ENCODE measurements at regions not wholly inside any gene's neighbourhood (a gene's known extent, or its start where the extent isn't known, plus 50 kb on each side); places are given as distances from the start of the nearest gene placed in this dataset.

- 89% methylated on average over 3 of the region's 3 CpGs for WGBS
- DNase-seq (ENCODE audit: low spot score): no peak
- no peak overlapping the region for H3K9ac ChIP-seq (ENCODE audit: low read depth in 1 of 2, low read length in 2 of 2)
Observed at GRCh38 chr6:113695516-113695915, 161.6 kb upstream of the MARCKS start.

More at GRCh38 chr6:113695516-113695915, 161.6 kb upstream of the MARCKS start:
- Histone ChIP-seq H3K27me3 (ENCODE audit: control insufficient read depth in 4 of 4, insufficient read depth in 4 of 4, low read length in 3 of 4) (no peaks in the 10 kb centered on the region), H3K4me3 (ENCODE audit: low read depth in 1 of 3, low read length in 3 of 3) (no peak overlapping the region), H3K9me3 (ENCODE audit: control insufficient read depth in 4 of 4, low read length in 3 of 4) (no peaks in the 10 kb centered on the region), H3K4me1 (ENCODE audit: control insufficient read depth in 4 of 4, insufficient read depth in 4 of 4, low read length in 3 of 4) (no peaks in the 10 kb centered on the region), H3K27ac (ENCODE audit: low read depth in 1 of 2, low read length in 2 of 2) (no peak overlapping the region), H3K36me3 (ENCODE audit: control insufficient read depth in 4 of 4, insufficient read depth in 3 of 4, low read depth in 1 of 4, low read length in 3 of 4) (no peaks in the 10 kb centered on the region)
- TF ChIP-seq, protein P1, sequence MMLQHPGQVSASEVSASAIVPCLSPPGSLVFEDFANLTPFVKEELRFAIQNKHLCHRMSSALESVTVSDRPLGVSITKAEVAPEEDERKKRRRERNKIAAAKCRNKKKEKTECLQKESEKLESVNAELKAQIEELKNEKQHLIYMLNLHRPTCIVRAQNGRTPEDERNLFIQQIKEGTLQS (IDR thresholded peaks at IDR 0.05): no peak
- TF ChIP-seq ZBTB33 (IDR thresholded peaks at IDR 0.05): no peak
- TF ChIP-seq, protein P2, sequence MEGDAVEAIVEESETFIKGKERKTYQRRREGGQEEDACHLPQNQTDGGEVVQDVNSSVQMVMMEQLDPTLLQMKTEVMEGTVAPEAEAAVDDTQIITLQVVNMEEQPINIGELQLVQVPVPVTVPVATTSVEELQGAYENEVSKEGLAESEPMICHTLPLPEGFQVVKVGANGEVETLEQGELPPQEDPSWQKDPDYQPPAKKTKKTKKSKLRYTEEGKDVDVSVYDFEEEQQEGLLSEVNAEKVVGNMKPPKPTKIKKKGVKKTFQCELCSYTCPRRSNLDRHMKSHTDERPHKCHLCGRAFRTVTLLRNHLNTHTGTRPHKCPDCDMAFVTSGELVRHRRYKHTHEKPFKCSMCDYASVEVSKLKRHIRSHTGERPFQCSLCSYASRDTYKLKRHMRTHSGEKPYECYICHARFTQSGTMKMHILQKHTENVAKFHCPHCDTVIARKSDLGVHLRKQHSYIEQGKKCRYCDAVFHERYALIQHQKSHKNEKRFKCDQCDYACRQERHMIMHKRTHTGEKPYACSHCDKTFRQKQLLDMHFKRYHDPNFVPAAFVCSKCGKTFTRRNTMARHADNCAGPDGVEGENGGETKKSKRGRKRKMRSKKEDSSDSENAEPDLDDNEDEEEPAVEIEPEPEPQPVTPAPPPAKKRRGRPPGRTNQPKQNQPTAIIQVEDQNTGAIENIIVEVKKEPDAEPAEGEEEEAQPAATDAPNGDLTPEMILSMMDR (IDR thresholded peaks at IDR 0.05; ENCODE audit: low read depth, low read length, missing input control): no peak
- no peak for TF ChIP-seq FOXA1 (IDR thresholded peaks at IDR 0.05)
- TF ChIP-seq, protein P3, sequence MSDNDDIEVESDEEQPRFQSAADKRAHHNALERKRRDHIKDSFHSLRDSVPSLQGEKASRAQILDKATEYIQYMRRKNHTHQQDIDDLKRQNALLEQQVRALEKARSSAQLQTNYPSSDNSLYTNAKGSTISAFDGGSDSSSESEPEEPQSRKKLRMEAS (IDR thresholded peaks at IDR 0.05): no peak
- TF ChIP-seq YY1 (IDR thresholded peaks at IDR 0.05): no peak
- no peak for TF ChIP-seq GABPA (IDR thresholded peaks at IDR 0.05 in 1 of 2, conservative IDR thresholded peaks at IDR 0.05 in 1 of 2)
- TF ChIP-seq SP1 (IDR thresholded peaks at IDR 0.05): no peak
- TF ChIP-seq FOXA2 (IDR thresholded peaks at IDR 0.05): no peak
- no peak for TF ChIP-seq RAD21 (IDR thresholded peaks at IDR 0.05)
- TF ChIP-seq JUND (IDR thresholded peaks at IDR 0.05): no peak
- no peak for TF ChIP-seq HNF4G (IDR thresholded peaks at IDR 0.05)
- TF ChIP-seq HNF4A (conservative IDR thresholded peaks at IDR 0.05): no peak
- TF ChIP-seq, protein P4, sequence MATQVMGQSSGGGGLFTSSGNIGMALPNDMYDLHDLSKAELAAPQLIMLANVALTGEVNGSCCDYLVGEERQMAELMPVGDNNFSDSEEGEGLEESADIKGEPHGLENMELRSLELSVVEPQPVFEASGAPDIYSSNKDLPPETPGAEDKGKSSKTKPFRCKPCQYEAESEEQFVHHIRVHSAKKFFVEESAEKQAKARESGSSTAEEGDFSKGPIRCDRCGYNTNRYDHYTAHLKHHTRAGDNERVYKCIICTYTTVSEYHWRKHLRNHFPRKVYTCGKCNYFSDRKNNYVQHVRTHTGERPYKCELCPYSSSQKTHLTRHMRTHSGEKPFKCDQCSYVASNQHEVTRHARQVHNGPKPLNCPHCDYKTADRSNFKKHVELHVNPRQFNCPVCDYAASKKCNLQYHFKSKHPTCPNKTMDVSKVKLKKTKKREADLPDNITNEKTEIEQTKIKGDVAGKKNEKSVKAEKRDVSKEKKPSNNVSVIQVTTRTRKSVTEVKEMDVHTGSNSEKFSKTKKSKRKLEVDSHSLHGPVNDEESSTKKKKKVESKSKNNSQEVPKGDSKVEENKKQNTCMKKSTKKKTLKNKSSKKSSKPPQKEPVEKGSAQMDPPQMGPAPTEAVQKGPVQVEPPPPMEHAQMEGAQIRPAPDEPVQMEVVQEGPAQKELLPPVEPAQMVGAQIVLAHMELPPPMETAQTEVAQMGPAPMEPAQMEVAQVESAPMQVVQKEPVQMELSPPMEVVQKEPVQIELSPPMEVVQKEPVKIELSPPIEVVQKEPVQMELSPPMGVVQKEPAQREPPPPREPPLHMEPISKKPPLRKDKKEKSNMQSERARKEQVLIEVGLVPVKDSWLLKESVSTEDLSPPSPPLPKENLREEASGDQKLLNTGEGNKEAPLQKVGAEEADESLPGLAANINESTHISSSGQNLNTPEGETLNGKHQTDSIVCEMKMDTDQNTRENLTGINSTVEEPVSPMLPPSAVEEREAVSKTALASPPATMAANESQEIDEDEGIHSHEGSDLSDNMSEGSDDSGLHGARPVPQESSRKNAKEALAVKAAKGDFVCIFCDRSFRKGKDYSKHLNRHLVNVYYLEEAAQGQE (IDR thresholded peaks at IDR 0.05): no peak
- TF ChIP-seq NR2F2 (IDR thresholded peaks at IDR 0.05): no peak
